ENCODE measurements at regions not wholly inside any gene's neighbourhood (a gene's known extent, or its start where the extent isn't known, plus 50 kb on each side); places are given as distances from the start of the nearest gene placed in this dataset.

- TF ChIP-seq, protein P1, sequence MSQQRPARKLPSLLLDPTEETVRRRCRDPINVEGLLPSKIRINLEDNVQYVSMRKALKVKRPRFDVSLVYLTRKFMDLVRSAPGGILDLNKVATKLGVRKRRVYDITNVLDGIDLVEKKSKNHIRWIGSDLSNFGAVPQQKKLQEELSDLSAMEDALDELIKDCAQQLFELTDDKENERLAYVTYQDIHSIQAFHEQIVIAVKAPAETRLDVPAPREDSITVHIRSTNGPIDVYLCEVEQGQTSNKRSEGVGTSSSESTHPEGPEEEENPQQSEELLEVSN (IDR thresholded peaks at IDR 0.05; ENCODE audit: borderline replicate concordance in 1 of 2, extremely low read depth in 1 of 2, insufficient read depth in 1 of 2, insufficient read length in 1 of 2, low read depth in 1 of 2, low read length in 1 of 2, poor library complexity in 1 of 2, severe bottlenecking in 1 of 2) = no peak
- TF ChIP-seq AFF1 (IDR thresholded peaks at IDR 0.05; ENCODE audit: low read depth in 1 of 2, partially characterized antibody in 2 of 2) (no peak), MXI1 (IDR thresholded peaks at IDR 0.05; ENCODE audit: low read depth, low read length) (no peak)
Measured at GRCh38 chr7:35522697-35523096, 172.2 kb downstream of the HERPUD2 start (continued).

DNA sequence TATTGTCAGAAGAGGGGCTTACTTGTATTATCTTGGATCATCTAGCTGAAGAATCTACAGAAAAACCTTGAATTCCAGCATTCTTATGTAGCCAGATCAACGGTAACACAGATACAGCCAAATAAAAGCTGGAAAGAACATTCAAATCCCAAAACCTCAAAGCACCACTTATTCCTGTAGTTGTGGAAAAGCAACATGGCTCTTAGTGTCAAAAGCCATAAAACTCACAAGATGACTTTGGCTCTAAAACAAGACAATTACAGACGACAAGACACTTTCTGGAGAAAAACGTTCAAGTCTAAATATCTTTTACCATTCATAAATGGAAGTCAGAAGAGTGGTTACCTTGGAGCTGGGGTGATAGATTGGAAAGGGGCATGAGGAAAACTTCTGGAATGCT lies 173.0 kb downstream of the HERPUD2 start:
- BruUV-seq (replicated peaks) = no TSS peak
- H3K79me2 ChIP-seq (ENCODE audit: control insufficient read depth, insufficient read depth, low read length) = no peaks in the 10 kb centered on the region
- H3K9ac ChIP-seq (ENCODE audit: insufficient read depth in 1 of 2, low read depth in 2 of 2, low read length in 2 of 2) = no peak overlapping the region
- CTCF ChIA-PET (ENCODE audit: low intra/inter-chr PET ratio) = no interaction called here
- H3K4me3 ChIP-seq = no peak overlapping the region
- POLR2A ChIA-PET = no interaction called here
- FAIRE-seq (peak; percentile 23), DNase-seq (ENCODE audit: extremely low read depth in 1 of 4, low spot score in 3 of 4) (no peak), ATAC-seq (no peak)
- H2AFZ ChIP-seq (ENCODE audit: low read depth, low read length) = no peak overlapping the region
- no peak overlapping the region for H3K4me2 ChIP-seq (ENCODE audit: insufficient read depth, low read length)
- H3K27me3 ChIP-seq (ENCODE audit: control insufficient read depth in 2 of 2, insufficient read depth in 2 of 2, low read length in 2 of 2) = no peaks in the 10 kb centered on the region
- no peaks in the 10 kb centered on the region for H3K9me1 ChIP-seq (ENCODE audit: control insufficient read depth, insufficient read depth, low read length)
- H4K20me1 ChIP-seq (replicated peaks; ENCODE audit: control insufficient read depth, insufficient read depth, low read length) = no peaks in the 10 kb centered on the region
- no peak overlapping the region for H3K27ac ChIP-seq (ENCODE audit: extremely low read depth, low read depth, low read length)
- no peaks in the 10 kb centered on the region for H3K36me3 ChIP-seq (ENCODE audit: control insufficient read depth, insufficient read depth, low read length)
- in situ Hi-C loops (cut with MboI) = no loop called here
- WGBS (ENCODE audit: insufficient coverage, low coverage, missing lambda C conversion rate) = 0% methylated on average over 3 of the region's 3 CpGs
- H3K4me1 ChIP-seq (replicated peaks in 1 of 2; ENCODE audit: control insufficient read depth in 2 of 2, insufficient read depth in 2 of 2, low read length in 2 of 2) = no peaks in the 10 kb centered on the region
- no peaks in the 10 kb centered on the region for H3K9me3 ChIP-seq (replicated peaks; ENCODE audit: control insufficient read depth, insufficient read depth, low read depth, low read length)
- intact Hi-C loops (cut with micrococcal nuclease) = loop anchor here (10.0 kb wide), 1 partner anchor 467 kb away; no protein-coding TSS in a partner anchor
- TF ChIP-seq KLF16 (IDR thresholded peaks at IDR 0.05) (no peak), CBX2 (IDR thresholded peaks at IDR 0.05; ENCODE audit: insufficient read depth, low read length, poor library complexity, severe bottlenecking) (no peak), DMBX1 (CRISPR knock-in tag; IDR thresholded peaks at IDR 0.05; ENCODE audit: borderline replicate concordance) (no peak), TCF15 (CRISPR knock-in tag; IDR thresholded peaks at IDR 0.05) (no peak), MTF1 (CRISPR knock-in tag; IDR thresholded peaks at IDR 0.05; ENCODE audit: borderline replicate concordance) (no peak), ZC3H11A (IDR thresholded peaks at IDR 0.05; ENCODE audit: low read depth, low read length) (no peak), MAFG (tag; conservative IDR thresholded peaks at IDR 0.05) (no peak), MAZ (CRISPR knock-in tag; conservative IDR thresholded peaks at IDR 0.05 in 1 of 2, IDR thresholded peaks at IDR 0.05 in 1 of 2) (no peak), HOXB6 (CRISPR knock-in tag; IDR thresholded peaks at IDR 0.05; ENCODE audit: borderline replicate concordance) (no peak), ZSCAN32 (CRISPR knock-in tag; IDR thresholded peaks at IDR 0.05) (no peak)
- TF ChIP-seq, protein P2, sequence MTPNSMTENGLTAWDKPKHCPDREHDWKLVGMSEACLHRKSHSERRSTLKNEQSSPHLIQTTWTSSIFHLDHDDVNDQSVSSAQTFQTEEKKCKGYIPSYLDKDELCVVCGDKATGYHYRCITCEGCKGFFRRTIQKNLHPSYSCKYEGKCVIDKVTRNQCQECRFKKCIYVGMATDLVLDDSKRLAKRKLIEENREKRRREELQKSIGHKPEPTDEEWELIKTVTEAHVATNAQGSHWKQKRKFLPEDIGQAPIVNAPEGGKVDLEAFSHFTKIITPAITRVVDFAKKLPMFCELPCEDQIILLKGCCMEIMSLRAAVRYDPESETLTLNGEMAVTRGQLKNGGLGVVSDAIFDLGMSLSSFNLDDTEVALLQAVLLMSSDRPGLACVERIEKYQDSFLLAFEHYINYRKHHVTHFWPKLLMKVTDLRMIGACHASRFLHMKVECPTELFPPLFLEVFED (CRISPR knock-in tag; conservative IDR thresholded peaks at IDR 0.05) = no peak
